GM06990 (cell line): ENCODE measurements at regions not wholly inside any gene's neighbourhood (a gene's known extent, or its start where the extent isn't known, plus 50 kb on each side); places are given as distances from the start of the nearest gene placed in this dataset.

Experiments
- DNase-seq: peaks from one replicate; pipeline ENCODE4 v3.0.0-alpha.2; 2011; ENCODE audit not compliant: insufficient read length; ENCODE audit errors: extremely low read depth
- H3K27me3 ChIP-seq: replicated peaks from 2 replicates; pipeline ENCODE4 v1.6.0; 2011; ENCODE audit warnings: low read length; ENCODE audit not compliant: control insufficient read depth, insufficient read depth
- H3K36me3 ChIP-seq: 2 replicates; pipeline ENCODE4 v1.5.1; 2011; ENCODE audit warnings: low read length; ENCODE audit not compliant: control insufficient read depth, insufficient read depth
- H3K4me3 ChIP-seq: replicated peaks from 2 replicates; pipeline ENCODE4 v1.5.1; 2011; ENCODE audit warnings: low read depth, mild to moderate bottlenecking, control low read depth, low read length
- CTCF ChIP-seq: IDR thresholded peaks from 2 replicates; pipeline ENCODE4 v1.5.1; 2011; ENCODE audit warnings: low read length, control low read depth, mild to moderate bottlenecking, inconsistent platforms; ENCODE audit not compliant: insufficient read depth, poor library complexity, severe bottlenecking

GRCh38 chr2:59502981-59503380 lies 1050.5 kb downstream of the BCL11A start:
- no peaks in the 10 kb centered on the region; the same call in 1 of the 2 replicates for H3K27me3 ChIP-seq
- DNase-seq = no peak
- TF ChIP-seq CTCF = no peak
- H3K4me3 ChIP-seq = no peak overlapping the region
- no peaks in the 10 kb centered on the region for H3K36me3 ChIP-seq

GRCh38 chr2:59490994-59491393 lies 1062.5 kb downstream of the BCL11A start:
- H3K27me3 ChIP-seq = no peaks in the 10 kb centered on the region
- DNase-seq = no peak
- H3K4me3 ChIP-seq = no peak overlapping the region
- no peaks in the 10 kb centered on the region for H3K36me3 ChIP-seq
- TF ChIP-seq CTCF = no peak

GRCh38 chr2:59490192-59490591 lies 1063.3 kb downstream of the BCL11A start:
- H3K36me3 ChIP-seq = no peaks in the 10 kb centered on the region
- DNase-seq = no peak
- TF ChIP-seq CTCF = no peak
- no peaks in the 10 kb centered on the region for H3K27me3 ChIP-seq
- H3K4me3 ChIP-seq = no peak overlapping the region

GRCh38 chr2:59484673-59485072 lies 1068.8 kb downstream of the BCL11A start:
- no peak for DNase-seq
- H3K4me3 ChIP-seq = no peak overlapping the region
- no peaks in the 10 kb centered on the region for H3K36me3 ChIP-seq
- TF ChIP-seq CTCF = no peak
- H3K27me3 ChIP-seq = no peaks in the 10 kb centered on the region; the same call in 1 of the 2 replicates

- no peak for DNase-seq
- no peaks in the 10 kb centered on the region for H3K36me3 ChIP-seq
- H3K4me3 ChIP-seq = no peak overlapping the region
- no peaks in the 10 kb centered on the region for H3K27me3 ChIP-seq
- TF ChIP-seq CTCF = no peak
These were observed 1090.0 kb downstream of the BCL11A start for GRCh38 chr2:59463426-59463825.
